Endothelial cell (in vitro differentiated cells): ENCODE measurements at regions not wholly inside any gene's neighbourhood (a gene's known extent, or its start where the extent isn't known, plus 50 kb on each side); places are given as distances from the start of the nearest gene placed in this dataset.

Experiments used
- DNase-seq: peaks from one replicate; pipeline ENCODE4 v3.0.0; 2021; ENCODE audit warnings: low spot score
- H3K27ac Mint-ChIP-seq: one replicate; pipeline ENCODE4 v1.8.0; 2021; ENCODE audit warnings: mixed read lengths, inconsistent platforms; ENCODE audit not compliant: unreplicated experiment
- H3K27me3 Mint-ChIP-seq: one replicate; pipeline ENCODE4 v1.8.0; 2021; ENCODE audit warnings: mild to moderate bottlenecking, moderate library complexity, mixed read lengths, inconsistent platforms; ENCODE audit not compliant: unreplicated experiment
- H3K36me3 Mint-ChIP-seq: one replicate; pipeline ENCODE4 v1.8.0; 2021; ENCODE audit warnings: mild to moderate bottlenecking, low read depth, mixed read lengths, inconsistent platforms; ENCODE audit not compliant: unreplicated experiment
- H3K4me1 Mint-ChIP-seq: one replicate; pipeline ENCODE4 v1.8.0; 2021; ENCODE audit warnings: mild to moderate bottlenecking, mixed read lengths, inconsistent platforms; ENCODE audit not compliant: unreplicated experiment
- H3K4me3 Mint-ChIP-seq: one replicate; pipeline ENCODE4 v1.8.0; 2021; ENCODE audit warnings: mild to moderate bottlenecking, mixed read lengths, inconsistent platforms; ENCODE audit not compliant: unreplicated experiment
- H3K9me3 Mint-ChIP-seq: one replicate; pipeline ENCODE4 v1.8.0; 2021; ENCODE audit warnings: mixed read lengths, inconsistent platforms; ENCODE audit not compliant: unreplicated experiment
- TF ChIP-seq, protein P1 (sequence below): fragments of 200-600 bp; sonication (generic); IDR thresholded peaks from one replicate; pipeline ENCODE4 v1.5.0; 2021; ENCODE audit warnings: antibody characterized with exemption; ENCODE audit not compliant: unreplicated experiment

- no peak overlapping the region for H3K4me3 Mint-ChIP-seq
- H3K27ac Mint-ChIP-seq: no peak overlapping the region
- H3K36me3 Mint-ChIP-seq: no peaks in the 10 kb centered on the region
- H3K4me1 Mint-ChIP-seq: no peaks in the 10 kb centered on the region
- DNase-seq: no peak
- no peaks in the 10 kb centered on the region for H3K27me3 Mint-ChIP-seq
- H3K9me3 Mint-ChIP-seq: no peaks in the 10 kb centered on the region
- TF ChIP-seq, protein P1, sequence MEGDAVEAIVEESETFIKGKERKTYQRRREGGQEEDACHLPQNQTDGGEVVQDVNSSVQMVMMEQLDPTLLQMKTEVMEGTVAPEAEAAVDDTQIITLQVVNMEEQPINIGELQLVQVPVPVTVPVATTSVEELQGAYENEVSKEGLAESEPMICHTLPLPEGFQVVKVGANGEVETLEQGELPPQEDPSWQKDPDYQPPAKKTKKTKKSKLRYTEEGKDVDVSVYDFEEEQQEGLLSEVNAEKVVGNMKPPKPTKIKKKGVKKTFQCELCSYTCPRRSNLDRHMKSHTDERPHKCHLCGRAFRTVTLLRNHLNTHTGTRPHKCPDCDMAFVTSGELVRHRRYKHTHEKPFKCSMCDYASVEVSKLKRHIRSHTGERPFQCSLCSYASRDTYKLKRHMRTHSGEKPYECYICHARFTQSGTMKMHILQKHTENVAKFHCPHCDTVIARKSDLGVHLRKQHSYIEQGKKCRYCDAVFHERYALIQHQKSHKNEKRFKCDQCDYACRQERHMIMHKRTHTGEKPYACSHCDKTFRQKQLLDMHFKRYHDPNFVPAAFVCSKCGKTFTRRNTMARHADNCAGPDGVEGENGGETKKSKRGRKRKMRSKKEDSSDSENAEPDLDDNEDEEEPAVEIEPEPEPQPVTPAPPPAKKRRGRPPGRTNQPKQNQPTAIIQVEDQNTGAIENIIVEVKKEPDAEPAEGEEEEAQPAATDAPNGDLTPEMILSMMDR: no peak
These were observed 1325.0 kb upstream of the CDH2 start for GRCh38 chr18:29501952-29502351.

GRCh38 chr18:29496152-29496680, 1319.3 kb upstream of the CDH2 start:
- no peaks in the 10 kb centered on the region for H3K4me1 Mint-ChIP-seq
- DNase-seq: no peak
- no peaks in the 10 kb centered on the region for H3K9me3 Mint-ChIP-seq
- no peaks in the 10 kb centered on the region for H3K36me3 Mint-ChIP-seq
- H3K4me3 Mint-ChIP-seq: no peak overlapping the region
- TF ChIP-seq, protein P1: no peak
- H3K27me3 Mint-ChIP-seq: no peaks in the 10 kb centered on the region
- no peak overlapping the region for H3K27ac Mint-ChIP-seq

DNA sequence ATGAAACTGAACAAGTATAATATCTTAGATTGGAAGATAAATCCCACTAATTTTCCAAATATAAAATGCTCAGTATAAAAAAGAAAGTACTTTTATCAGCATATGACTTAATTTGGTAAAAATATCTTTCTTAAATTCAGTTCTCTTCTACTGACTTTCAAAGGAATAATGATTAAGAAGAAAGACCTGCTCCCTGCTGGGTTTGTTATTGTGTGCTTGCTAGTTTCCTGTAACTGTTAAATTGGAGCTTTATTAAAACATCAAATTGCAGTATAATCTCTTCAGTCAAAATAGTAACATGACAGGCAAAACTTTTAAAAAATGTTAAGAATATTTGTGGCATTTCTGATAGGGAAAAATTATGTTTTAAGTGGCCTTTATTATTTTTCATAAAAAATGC, 1317.4 kb upstream of the CDH2 start:
- no peaks in the 10 kb centered on the region for H3K9me3 Mint-ChIP-seq
- H3K36me3 Mint-ChIP-seq: no peaks in the 10 kb centered on the region
- DNase-seq: no peak
- H3K27me3 Mint-ChIP-seq: no peaks in the 10 kb centered on the region
- H3K4me3 Mint-ChIP-seq: no peak overlapping the region
- TF ChIP-seq, protein P1: no peak
- no peak overlapping the region for H3K27ac Mint-ChIP-seq
- no peaks in the 10 kb centered on the region for H3K4me1 Mint-ChIP-seq

- H3K36me3 Mint-ChIP-seq: no peaks in the 10 kb centered on the region
- no peaks in the 10 kb centered on the region for H3K27me3 Mint-ChIP-seq
- no peak overlapping the region for H3K4me3 Mint-ChIP-seq
- TF ChIP-seq, protein P1: no peak
- H3K4me1 Mint-ChIP-seq: no peaks in the 10 kb centered on the region
- no peak overlapping the region for H3K27ac Mint-ChIP-seq
- H3K9me3 Mint-ChIP-seq: no peaks in the 10 kb centered on the region
- DNase-seq: no peak
These were observed 1315.0 kb upstream of the CDH2 start for GRCh38 chr18:29491907-29492306.

DNA sequence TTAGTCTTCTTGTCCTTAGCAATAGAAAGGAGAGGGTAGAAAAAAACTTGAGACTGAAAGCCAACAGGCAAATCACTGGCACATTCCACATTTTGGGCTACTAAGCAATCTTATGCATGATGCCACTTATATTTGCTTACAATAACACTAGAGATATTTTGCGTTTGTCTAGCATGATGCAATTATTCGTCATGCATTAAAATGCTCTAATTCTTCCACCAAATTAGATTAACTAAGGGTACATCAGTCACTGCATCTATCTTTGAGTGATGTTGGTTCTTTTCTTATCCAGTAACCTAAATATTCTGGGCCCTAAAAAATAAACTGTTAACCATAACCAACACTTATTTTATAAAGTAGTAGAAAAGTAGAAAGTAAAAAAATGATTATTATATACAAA, 1311.7 kb upstream of the CDH2 start:
- H3K27me3 Mint-ChIP-seq: no peaks in the 10 kb centered on the region
- no peaks in the 10 kb centered on the region for H3K4me1 Mint-ChIP-seq
- no peaks in the 10 kb centered on the region for H3K36me3 Mint-ChIP-seq
- H3K4me3 Mint-ChIP-seq: no peak overlapping the region
- H3K27ac Mint-ChIP-seq: no peak overlapping the region
- no peaks in the 10 kb centered on the region for H3K9me3 Mint-ChIP-seq
- TF ChIP-seq, protein P1: no peak
- DNase-seq: no peak
